ENCODE measurements at regions not wholly inside any gene's neighbourhood (a gene's known extent, or its start where the extent isn't known, plus 50 kb on each side); places are given as distances from the start of the nearest gene placed in this dataset.
"Not testable (repeated sequence)": the region's sequence is repeated elsewhere in the genome, so short reads cannot be mapped to it uniquely, and the experiment has no call there.

DNA sequence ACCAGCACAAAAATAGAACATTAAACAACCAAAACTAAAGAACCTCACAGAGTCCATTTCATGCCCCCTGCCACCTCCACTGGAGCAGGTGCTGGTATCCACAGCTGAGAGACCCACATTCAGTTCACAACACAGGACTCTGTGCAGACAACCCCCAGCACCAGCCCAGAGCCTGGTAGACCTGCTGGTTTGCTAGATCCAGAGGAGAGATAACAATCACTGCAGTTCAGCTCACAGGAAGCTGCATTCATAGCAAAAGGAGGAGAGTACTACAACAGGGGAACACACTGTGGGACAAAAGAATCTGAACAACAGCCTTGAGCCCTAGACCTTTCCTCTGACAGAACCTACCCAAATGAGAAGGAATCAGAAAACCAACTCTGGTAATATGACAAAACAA is 326.7 kb downstream of the METTL4 start:
- TF ChIP-seq, protein P1, sequence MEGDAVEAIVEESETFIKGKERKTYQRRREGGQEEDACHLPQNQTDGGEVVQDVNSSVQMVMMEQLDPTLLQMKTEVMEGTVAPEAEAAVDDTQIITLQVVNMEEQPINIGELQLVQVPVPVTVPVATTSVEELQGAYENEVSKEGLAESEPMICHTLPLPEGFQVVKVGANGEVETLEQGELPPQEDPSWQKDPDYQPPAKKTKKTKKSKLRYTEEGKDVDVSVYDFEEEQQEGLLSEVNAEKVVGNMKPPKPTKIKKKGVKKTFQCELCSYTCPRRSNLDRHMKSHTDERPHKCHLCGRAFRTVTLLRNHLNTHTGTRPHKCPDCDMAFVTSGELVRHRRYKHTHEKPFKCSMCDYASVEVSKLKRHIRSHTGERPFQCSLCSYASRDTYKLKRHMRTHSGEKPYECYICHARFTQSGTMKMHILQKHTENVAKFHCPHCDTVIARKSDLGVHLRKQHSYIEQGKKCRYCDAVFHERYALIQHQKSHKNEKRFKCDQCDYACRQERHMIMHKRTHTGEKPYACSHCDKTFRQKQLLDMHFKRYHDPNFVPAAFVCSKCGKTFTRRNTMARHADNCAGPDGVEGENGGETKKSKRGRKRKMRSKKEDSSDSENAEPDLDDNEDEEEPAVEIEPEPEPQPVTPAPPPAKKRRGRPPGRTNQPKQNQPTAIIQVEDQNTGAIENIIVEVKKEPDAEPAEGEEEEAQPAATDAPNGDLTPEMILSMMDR (IDR thresholded peaks at IDR 0.05; ENCODE audit: extremely low read depth, missing control alignments), result no peak
- DNase-seq (ENCODE audit: low spot score), result no peak

DNA sequence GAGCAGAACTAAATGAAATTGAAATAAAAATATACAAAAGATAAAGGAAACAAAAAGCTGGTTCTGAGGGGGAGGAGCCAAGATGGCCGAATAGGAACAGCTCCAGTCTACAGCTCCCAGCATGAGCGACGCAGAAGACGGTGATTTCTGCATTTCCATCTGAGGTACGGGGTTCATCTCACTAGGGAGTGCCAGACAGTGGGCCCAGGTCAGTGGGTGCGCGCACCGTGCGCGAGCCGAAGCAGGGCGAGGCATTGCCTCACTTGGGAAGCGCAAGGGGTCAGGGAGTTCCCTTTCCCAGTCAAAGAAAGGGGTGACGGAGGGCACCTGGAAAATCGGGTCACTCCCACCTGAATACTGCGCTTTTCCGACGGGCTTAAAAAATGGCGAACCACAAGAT is 324.2 kb downstream of the METTL4 start:
- not testable (repeated sequence) for DNase-seq (ENCODE audit: low spot score)

DNA sequence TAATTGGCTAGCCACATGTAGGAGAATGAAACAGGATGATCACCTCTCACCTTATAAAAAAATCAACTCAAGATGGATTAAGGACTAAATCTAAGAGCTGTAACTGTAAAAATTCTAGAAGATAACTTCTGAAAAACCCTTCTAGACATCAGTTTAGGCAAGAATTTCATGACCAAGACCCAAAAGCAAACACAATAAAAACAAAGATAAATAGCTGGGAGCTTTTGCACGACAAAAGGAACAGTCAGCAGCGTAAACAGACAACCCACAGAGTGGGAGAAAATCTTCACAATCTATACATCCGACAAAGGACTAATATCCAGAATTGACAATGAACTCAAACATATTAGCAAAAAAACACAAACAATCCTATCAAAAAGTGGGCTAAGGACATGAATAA is 316.3 kb downstream of the METTL4 start:
- no peak for DNase-seq (ENCODE audit: low spot score)
- TF ChIP-seq, protein P1 (IDR thresholded peaks at IDR 0.05; ENCODE audit: extremely low read depth, missing control alignments), result no peak

DNA sequence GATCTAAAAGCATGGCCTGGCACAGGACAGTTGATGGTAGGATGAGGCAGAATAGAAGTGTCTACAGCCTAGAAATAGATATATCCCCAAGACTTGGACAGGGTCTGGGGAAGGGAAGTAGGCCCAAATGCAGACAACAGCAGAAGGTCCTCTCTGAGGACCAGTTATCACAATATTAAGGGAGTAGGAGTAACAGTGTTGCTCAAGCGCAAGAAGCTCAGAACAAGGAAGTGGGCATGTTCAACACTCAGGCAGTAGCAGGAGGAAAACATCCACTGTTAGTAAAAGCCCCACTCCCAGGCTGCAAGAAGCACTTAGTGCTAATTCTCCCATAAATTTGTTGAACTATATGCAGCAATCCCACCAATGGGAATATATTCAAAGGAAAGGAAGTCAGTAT is 314.7 kb downstream of the METTL4 start:
- TF ChIP-seq, protein P1 (IDR thresholded peaks at IDR 0.05; ENCODE audit: extremely low read depth, missing control alignments), result no peak
- no peak for DNase-seq (ENCODE audit: low spot score)

DNA sequence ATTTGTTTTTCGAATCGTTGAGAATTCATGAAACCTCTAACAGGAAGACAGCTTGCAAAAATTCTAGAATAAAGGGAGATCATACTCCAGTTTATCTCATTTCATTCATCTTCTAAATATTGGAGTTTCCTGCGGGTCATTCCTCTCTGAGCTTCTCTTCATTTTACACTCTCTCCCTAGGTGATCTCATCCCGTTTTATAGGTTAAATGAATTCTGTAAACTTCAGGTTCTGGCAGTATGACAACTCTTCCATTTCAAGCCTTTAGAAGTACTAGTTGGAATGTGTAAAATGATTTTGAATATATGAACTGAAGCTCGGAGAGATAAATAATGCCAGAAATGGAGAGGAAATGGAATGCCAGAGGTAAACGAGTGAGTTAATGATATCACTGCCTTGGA is 312.4 kb downstream of the METTL4 start:
- DNase-seq (ENCODE audit: low spot score), result no peak
- TF ChIP-seq, protein P1 (IDR thresholded peaks at IDR 0.05; ENCODE audit: extremely low read depth, missing control alignments), result no peak

DNA sequence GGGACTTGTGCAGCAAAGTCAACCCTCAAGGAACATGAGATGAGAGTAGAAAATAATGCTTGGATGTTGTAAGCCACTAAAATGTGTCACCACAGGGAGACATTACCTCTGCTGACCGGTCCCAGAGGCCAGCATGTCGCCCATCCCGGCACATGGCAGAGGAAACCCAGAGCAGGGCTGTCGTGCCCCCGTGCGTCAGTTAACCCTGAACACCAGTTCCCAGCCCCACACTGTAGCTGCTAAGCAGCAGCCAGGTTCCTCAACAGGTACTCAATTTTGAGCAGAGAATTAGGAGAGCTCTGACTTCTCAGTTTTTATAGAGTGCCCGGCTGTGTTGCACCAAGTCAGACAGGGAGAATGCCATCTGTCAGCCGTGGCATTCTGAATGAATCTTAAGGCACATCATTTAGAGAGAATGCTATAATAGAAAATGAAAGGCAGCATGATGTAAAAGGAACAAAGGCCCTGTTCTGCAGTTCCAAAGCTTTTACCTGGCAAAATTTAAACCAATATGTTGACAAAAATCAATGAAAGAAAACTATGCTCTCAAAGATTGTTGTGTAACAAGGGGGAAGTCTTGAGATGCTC is 307.9 kb downstream of the METTL4 start:
- DNase-seq (ENCODE audit: low spot score), result no peak
- TF ChIP-seq, protein P1 (IDR thresholded peaks at IDR 0.05; ENCODE audit: extremely low read depth, missing control alignments), result no peak

DNA sequence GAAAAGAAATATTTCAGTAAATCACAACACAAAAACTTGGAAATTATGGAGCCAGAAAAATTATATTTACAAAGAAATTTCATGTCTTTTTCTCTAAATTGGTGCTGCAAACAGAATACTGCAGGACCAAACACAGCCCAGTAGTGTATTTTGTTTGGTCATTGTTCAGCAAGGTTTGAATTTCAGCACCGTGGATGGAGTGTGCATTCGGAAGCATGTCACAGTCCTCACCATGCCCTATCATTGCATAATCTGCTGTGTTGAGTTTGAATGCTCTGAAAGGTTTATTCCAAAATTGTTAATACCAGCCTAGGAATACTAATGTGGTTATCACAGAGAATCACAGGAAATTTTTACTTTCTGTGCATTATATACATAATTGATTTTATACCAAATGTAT is 296.7 kb downstream of the METTL4 start:
- TF ChIP-seq, protein P1 (IDR thresholded peaks at IDR 0.05; ENCODE audit: extremely low read depth, missing control alignments), result no peak
- DNase-seq (ENCODE audit: low spot score), result no peak

DNA sequence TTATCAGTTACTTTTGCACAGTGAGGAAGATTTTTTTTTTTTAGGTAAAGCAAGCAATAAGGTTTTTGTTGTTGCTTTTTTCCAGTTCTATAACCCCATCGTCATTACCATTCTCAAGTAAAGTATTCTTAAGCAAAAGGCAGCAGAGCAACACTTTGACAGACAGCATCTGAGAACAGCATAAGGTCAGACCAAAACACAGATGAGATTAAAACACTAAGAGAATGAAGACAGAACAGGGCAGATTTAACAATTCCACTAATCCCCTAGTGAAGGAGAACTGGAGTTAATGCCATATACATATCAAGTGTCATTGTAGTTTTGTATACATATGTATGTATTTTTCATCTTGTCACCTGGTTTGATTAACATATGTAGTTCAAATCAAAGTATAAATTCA is 290.2 kb downstream of the METTL4 start:
- TF ChIP-seq, protein P1 (IDR thresholded peaks at IDR 0.05; ENCODE audit: extremely low read depth, missing control alignments), result no peak
- DNase-seq (ENCODE audit: low spot score), result no peak

Data from GM20000 (cell line).